IPS-20b (cell line): ENCODE measurements at regions not wholly inside any gene's neighbourhood (a gene's known extent, or its start where the extent isn't known, plus 50 kb on each side); places are given as distances from the start of the nearest gene placed in this dataset.
"Not testable (repeated sequence)": the region's sequence is repeated elsewhere in the genome, so short reads cannot be mapped to it uniquely, and the experiment has no call there.

Source experiments
- H3K27ac ChIP-seq: one replicate; pipeline ENCODE4 v1.5.1; 2013; ENCODE audit warnings: low read length
- H3K27me3 ChIP-seq: 2 replicates; pipeline ENCODE4 v1.6.1; 2013; ENCODE audit warnings: mild to moderate bottlenecking, low read length, inconsistent platforms; ENCODE audit not compliant: insufficient read depth
- H3K36me3 ChIP-seq: 2 replicates; pipeline ENCODE4 v1.6.1; 2013; ENCODE audit warnings: low read depth, mild to moderate bottlenecking, inconsistent platforms, low read length, moderate library complexity; ENCODE audit not compliant: insufficient read depth
- H3K4me1 ChIP-seq: 2 replicates; pipeline ENCODE4 v1.6.1; 2013; ENCODE audit warnings: mild to moderate bottlenecking, control low read depth, inconsistent platforms, low read length, moderate library complexity; ENCODE audit not compliant: insufficient read depth
- H3K4me3 ChIP-seq: 2 replicates; pipeline ENCODE4 v1.5.1; 2013; ENCODE audit warnings: mild to moderate bottlenecking, low read length, inconsistent platforms
- H3K9ac ChIP-seq: 2 replicates; pipeline ENCODE4 v1.6.1; 2013; ENCODE audit warnings: low read depth, mild to moderate bottlenecking, inconsistent platforms, low read length, moderate library complexity
- H3K9me3 ChIP-seq: 2 replicates; pipeline ENCODE4 v1.6.1; 2013; ENCODE audit warnings: mild to moderate bottlenecking, low read depth, low read length, inconsistent platforms; ENCODE audit not compliant: insufficient read depth

DNA sequence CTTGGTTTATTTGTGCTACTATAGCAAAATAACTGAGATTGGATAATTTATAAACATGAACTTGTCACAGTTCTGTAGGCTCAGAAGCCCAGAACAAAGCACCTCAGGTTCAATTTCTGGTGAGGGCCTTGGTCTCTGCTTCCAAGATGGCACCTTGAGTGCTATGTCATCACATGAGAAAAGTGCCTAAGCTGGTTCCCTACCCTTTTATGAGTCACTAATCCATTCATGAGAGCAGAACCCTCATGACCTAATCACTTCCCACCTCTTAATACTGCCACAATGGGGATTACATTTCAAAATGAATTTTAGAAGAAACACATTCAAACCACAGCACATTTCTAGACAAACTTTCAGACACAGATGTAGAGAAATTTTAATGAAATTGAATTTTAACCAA is 98.2 kb upstream of the PRSS3 start:
- Histone ChIP-seq H3K36me3 (no peaks in the 10 kb centered on the region), H3K27me3 (no peaks in the 10 kb centered on the region), H3K9ac (no peak overlapping the region), H3K4me3 (no peak overlapping the region), H3K4me1 (no peaks in the 10 kb centered on the region; the same call in 1 of the 2 replicates), H3K27ac (no peak overlapping the region), H3K9me3 (no peaks in the 10 kb centered on the region)

DNA sequence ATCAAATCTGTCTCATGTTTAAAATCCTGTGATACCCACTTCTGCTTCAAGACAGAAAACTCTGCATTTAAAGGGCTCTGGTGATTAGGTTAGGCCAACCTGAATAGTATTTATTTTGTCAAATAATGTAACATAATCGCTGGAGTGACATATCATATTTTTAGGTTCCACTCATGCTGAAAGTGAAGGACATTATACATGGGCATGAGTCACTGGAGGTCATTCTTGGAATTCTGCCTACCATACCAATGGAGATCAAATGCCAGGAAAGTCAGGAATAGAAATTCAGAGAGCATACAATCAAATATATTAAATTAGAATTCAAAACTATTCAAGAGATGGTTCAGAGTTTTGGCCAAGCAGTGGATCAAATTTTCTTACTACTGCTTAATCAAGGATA is 97.1 kb upstream of the PRSS3 start:
- Histone ChIP-seq H3K27me3 (no peaks in the 10 kb centered on the region), H3K4me1 (no peaks in the 10 kb centered on the region; the same call in 1 of the 2 replicates), H3K9ac (no peak overlapping the region), H3K4me3 (no peak overlapping the region), H3K9me3 (no peaks in the 10 kb centered on the region), H3K36me3 (no peaks in the 10 kb centered on the region), H3K27ac (no peak overlapping the region)

DNA sequence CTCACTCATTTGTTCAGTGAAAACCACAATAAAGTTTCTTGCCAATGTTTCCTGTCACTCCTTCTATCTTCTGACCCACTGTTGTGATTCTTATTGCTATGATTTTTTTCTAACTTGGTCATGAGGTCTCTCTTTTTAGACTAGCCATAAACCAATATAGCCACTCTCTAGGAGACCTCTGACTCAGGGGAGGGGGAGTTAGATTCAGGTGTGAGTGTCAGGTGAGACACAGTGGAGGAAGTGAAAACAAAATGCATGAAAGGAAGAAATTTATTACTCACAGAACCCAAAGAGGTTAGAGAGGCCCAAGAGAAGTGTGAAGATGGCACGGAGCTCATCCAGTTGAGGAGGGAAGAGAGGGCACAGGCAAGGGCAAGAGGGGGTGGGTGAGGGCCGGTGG is 94.4 kb upstream of the PRSS3 start:
- H3K27me3 ChIP-seq, H3K4me3 ChIP-seq, H3K9ac ChIP-seq, H3K4me1 ChIP-seq, H3K36me3 ChIP-seq, H3K27ac ChIP-seq, H3K9me3 ChIP-seq: not testable (repeated sequence)

DNA sequence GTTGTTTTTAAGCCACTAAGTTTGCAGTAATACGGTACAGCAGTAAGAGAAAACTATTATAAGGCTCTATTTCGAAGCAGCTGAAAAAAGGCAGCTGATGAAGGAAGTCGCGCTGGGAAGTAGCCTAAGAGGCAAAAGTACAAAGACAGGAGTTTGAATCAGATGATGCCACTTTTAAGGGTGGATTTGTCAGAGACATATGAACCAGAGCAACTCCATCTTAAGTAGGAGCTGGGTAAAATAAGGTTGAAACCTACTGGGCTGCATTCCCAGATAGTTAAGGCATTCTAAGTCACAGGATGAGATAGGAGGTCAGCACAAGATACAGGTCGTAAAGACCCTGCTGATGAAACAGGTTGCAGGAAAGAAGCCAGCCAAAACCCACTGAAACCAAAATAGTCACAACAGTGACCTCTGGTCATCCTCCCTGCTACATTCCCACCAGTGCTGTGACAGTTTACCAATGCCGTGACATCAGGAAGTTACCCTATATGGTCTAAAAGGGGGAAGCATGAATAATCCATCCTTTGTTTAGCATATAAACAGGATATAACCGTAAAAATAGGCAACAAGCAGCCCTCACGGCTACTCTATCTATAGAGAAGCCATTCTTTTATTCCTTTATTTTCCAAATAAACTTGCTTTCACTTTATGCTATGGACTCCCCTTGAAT is 91.8 kb upstream of the PRSS3 start:
- Histone ChIP-seq H3K4me3 (no peak overlapping the region), H3K27me3 (no peaks in the 10 kb centered on the region), H3K9me3 (peaks cover 14% of the 10 kb centered on the region), H3K4me1 (peaks cover 5% of the 10 kb centered on the region; the same call in 1 of the 2 replicates), H3K36me3 (no peaks in the 10 kb centered on the region), H3K9ac (no peak overlapping the region), H3K27ac (no peak overlapping the region)

DNA sequence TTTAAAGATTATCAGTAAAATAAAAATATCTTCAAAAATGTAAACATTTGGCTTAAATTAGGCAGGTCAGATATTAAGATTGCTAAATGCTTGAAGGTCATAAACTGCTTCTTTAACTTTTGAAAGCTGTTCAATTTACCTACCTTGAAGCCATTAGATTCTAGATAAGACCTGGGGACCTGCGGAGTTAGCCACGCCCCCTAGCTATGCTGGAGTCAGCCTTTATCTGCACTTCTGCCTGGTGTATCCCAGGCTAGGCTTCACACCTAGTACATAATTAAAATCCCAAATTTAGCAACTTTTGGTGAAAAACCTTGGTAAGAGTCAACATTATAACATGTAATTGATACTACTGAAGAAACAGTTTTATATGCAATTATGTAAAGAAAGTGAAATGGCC is 89.9 kb upstream of the PRSS3 start:
- Histone ChIP-seq H3K4me1 (peaks cover 14% of the 10 kb centered on the region; the same call in 1 of the 2 replicates), H3K9me3 (peaks cover 14% of the 10 kb centered on the region)
- H3K9ac ChIP-seq, H3K27ac ChIP-seq, H3K27me3 ChIP-seq, H3K4me3 ChIP-seq, H3K36me3 ChIP-seq: not testable (repeated sequence)

DNA sequence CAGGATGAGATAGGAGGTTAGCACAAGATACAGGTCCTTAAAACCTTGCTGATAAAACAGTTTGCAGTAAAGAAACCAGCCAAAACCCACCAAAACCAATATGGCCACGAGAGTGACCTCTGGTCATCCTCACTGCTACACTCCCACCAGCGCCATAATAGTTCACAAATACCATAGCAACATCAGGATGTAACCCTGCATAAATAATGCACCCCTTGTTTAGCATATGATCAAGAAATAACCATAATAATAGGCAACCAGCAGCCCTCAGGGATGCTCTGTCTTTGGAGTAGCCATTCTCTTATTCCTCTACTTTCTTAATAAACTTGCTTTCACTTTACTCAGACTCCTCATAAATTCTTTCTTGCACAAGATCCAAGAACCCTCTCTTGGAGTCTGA is 86.9 kb upstream of the PRSS3 start:
- H3K4me1 ChIP-seq: peaks cover 14% of the 10 kb centered on the region; the same call in 1 of the 2 replicates
- H3K27ac ChIP-seq: no peak overlapping the region
- H3K27me3 ChIP-seq: no peaks in the 10 kb centered on the region
- peaks cover 14% of the 10 kb centered on the region for H3K9me3 ChIP-seq
- no peaks in the 10 kb centered on the region for H3K36me3 ChIP-seq
- no peak overlapping the region for H3K4me3 ChIP-seq
- H3K9ac ChIP-seq: no peak overlapping the region

DNA sequence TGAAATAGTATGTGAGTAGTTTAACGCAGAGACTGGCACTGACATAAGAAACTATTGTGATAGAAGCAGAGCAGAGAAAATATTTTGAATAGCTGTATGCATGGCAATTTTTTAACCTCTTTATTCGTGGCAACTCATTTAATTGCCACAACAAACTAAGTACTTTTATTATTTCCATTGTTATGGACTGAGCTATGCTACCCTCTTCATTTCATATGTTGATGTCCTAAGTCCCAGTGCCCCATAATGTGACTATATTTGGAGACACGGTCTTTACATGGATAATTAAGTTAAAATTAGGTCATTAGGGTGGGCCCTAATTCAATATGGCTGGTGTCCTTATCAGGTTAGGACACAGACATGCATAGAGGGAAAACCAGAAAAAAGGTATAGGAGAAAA is 86.1 kb upstream of the PRSS3 start:
- Histone ChIP-seq H3K4me3 (no peak overlapping the region), H3K27ac (no peak overlapping the region), H3K9ac (no peak overlapping the region), H3K27me3 (no peaks in the 10 kb centered on the region), H3K4me1 (peaks cover 14% of the 10 kb centered on the region; the same call in 1 of the 2 replicates), H3K9me3 (peaks cover 14% of the 10 kb centered on the region), H3K36me3 (no peaks in the 10 kb centered on the region)

DNA sequence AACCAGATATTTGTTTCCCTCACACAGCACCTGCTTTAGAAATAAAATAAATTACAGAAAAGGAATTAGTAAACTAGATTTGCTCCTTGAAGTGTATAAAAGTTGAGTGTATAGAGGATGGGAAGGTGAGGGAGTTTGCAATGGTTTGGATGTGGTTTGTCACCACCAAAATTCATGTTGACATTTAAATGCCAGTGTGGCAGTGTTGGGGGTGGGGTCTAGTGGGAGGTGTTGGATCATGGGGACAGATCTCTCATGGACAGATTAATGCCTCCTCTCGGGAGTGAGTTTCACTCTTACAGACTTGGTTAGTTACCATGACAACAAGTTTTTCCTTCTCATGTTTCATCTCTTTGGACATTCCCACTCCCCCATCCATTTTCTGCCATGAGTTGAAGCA is 83.9 kb upstream of the PRSS3 start:
- Histone ChIP-seq H3K4me1 (peaks cover 14% of the 10 kb centered on the region; the same call in 1 of the 2 replicates), H3K9me3 (peaks cover 10% of the 10 kb centered on the region)
- not testable (repeated sequence) for H3K27me3 ChIP-seq, H3K4me3 ChIP-seq, H3K27ac ChIP-seq, H3K9ac ChIP-seq, H3K36me3 ChIP-seq

DNA sequence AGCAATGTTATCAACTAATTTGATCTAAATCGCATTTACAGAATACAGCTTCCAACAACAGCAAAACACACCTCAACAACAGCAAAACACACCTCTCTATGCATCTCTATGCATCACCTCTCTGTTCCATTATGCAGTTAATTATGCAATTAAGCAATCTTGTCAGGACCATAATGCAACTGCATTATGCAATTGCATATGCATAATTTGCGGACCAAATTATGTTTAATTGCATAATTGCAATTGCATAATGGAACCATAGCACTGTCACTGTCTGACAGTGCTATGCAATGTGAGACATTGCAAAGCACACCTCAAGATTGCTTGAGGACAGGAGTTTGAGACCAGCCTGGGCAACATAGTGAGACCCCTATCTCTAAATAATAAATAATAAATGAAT is 80.4 kb upstream of the PRSS3 start:
- Histone ChIP-seq H3K27me3 (peaks cover 4% of the 10 kb centered on the region), H3K9ac (no peak overlapping the region), H3K4me1 (no peaks in the 10 kb centered on the region)

DNA sequence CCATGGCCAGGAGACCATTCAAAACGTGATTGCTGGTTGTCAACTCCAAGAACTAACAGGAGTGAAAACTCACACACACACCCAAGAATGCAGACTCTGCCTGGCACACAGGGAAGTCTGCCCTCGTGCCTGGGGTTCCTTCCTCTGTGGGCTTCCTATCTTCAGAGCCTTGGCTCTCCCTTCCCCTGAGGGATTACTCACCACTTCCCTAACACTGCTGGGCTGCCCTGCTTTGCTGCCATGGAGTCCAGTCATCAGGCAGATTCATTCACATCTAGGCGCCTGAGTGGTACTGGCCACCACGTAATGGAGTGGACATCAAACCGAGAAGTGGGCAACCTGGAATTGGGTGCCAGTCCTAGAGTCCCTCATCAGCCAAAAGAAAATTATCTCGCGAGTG is 76.4 kb upstream of the PRSS3 start:
- no peak overlapping the region for H3K4me3 ChIP-seq
- no peaks in the 10 kb centered on the region for H3K36me3 ChIP-seq
- H3K4me1 ChIP-seq: peaks cover 4% of the 10 kb centered on the region; the same call in 1 of the 2 replicates
- H3K9ac ChIP-seq: no peak overlapping the region
- no peak overlapping the region for H3K27ac ChIP-seq
- no peaks in the 10 kb centered on the region for H3K9me3 ChIP-seq
- H3K27me3 ChIP-seq: peaks cover 23% of the 10 kb centered on the region

More for the DNA sequence above, 80.4 kb upstream of the PRSS3 start:
- Histone ChIP-seq H3K4me3 (no peak overlapping the region), H3K27ac (no peak overlapping the region), H3K36me3 (no peaks in the 10 kb centered on the region), H3K9me3 (no peaks in the 10 kb centered on the region)

DNA sequence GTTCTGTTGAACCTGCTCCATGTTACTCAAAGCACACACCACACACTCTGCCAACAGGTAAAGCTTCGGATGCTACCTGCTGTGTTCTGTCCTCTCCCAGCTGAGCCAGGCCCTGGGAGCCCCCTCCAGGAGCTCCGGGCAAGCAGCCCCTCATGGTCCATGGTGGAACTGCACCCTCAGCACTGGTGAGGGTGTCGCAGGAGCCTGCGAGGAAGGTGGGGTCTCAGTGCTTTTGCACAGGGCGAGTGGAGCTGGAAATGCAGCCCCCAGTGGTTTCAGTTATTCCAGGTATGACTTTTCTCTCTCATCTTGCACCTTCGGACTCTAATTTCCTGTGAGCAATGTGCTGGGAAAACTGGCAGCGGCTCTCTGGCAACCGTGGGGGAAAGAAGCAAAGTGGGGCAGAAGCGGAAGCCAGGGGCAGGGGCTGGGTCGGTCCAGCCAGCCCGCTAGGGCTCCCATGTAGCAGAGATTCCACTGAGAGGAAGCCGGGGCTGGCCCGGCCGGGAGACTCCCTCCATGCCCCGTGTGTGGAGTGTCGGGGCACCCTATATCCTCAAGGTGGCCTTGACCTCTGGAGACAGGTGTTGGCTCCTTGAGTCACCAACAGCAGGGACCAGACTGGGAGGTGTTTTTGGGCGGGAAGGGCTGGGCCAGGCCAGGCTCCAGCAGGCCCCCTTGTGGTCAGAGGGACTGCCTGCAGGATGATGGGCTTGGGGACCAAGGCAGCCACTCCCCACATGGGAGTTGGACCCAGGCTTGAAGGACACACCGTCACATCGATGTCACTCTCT is 75.6 kb upstream of the PRSS3 start:
- Histone ChIP-seq H3K27me3 (peaks cover 23% of the 10 kb centered on the region), H3K9me3 (peaks cover 3% of the 10 kb centered on the region; the same call in 1 of the 2 replicates), H3K27ac (no peak overlapping the region), H3K4me3 (no peak overlapping the region), H3K36me3 (no peaks in the 10 kb centered on the region), H3K4me1 (peaks cover 4% of the 10 kb centered on the region; the same call in 1 of the 2 replicates), H3K9ac (no peak overlapping the region)
